ENCODE measurements at regions not wholly inside any gene's neighbourhood (a gene's known extent, or its start where the extent isn't known, plus 50 kb on each side); places are given as distances from the start of the nearest gene placed in this dataset.

GRCh38 chr6:119453242-119454200 lies 104.0 kb upstream of the MAN1A1 start:
- no peaks in the 10 kb centered on the region; a peak in 1 of 5 replicates for H3K4me1 ChIP-seq (replicated peaks in 1 of 2; ENCODE audit: control insufficient read depth in 2 of 2, insufficient read depth in 2 of 2, low read length in 2 of 2)
- POLR2A ChIA-PET, result interaction anchor here (0.6 to 1.1 kb wide), 2 partner anchors 9 to 193 kb away, joined by 3 to 4 read pairs; no protein-coding TSS in a partner anchor
- peak overlapping the region; percentile 28; the same call in 1 of the 2 replicates for H2AFZ ChIP-seq (ENCODE audit: low read depth, low read length)
- no peaks in the 10 kb centered on the region for H4K20me1 ChIP-seq (replicated peaks; ENCODE audit: control insufficient read depth, insufficient read depth, low read length)
- TF ChIP-seq ZNF316 (IDR thresholded peaks at IDR 0.05) (0 out of 2 replicates have a peak, but pooled peaks have one; percentile 1), DNMT1 (IDR thresholded peaks at IDR 0.05) (no peak)
- no peaks in the 10 kb centered on the region for H3K79me2 ChIP-seq (ENCODE audit: control insufficient read depth, insufficient read depth, low read length)
- intact Hi-C loops (cut with micrococcal nuclease), result no loop called here
- H3K36me3 ChIP-seq (ENCODE audit: control insufficient read depth, insufficient read depth, low read length), result no peaks in the 10 kb centered on the region
- no peaks in the 10 kb centered on the region for H3K9me1 ChIP-seq (ENCODE audit: control insufficient read depth, insufficient read depth, low read length)
- no peak overlapping the region for H3K9ac ChIP-seq (ENCODE audit: insufficient read depth in 1 of 2, low read depth in 2 of 2, low read length in 2 of 2)
- ATAC-seq (no peak; the same call in 2 of the 3 replicates), FAIRE-seq (no peak), DNase-seq (ENCODE audit: extremely low read depth in 1 of 4, low spot score in 3 of 4) (no peak)
- H3K4me3 ChIP-seq, result no peak overlapping the region
- no peaks in the 10 kb centered on the region for H3K9me3 ChIP-seq (replicated peaks; ENCODE audit: control insufficient read depth, insufficient read depth, low read depth, low read length)
- in situ Hi-C loops (cut with MboI), result no loop called here
- 46% methylated on average over 6 of the region's 6 CpGs for WGBS (ENCODE audit: insufficient coverage, low coverage, missing lambda C conversion rate)
- H3K4me2 ChIP-seq (ENCODE audit: insufficient read depth, low read length), result no peak overlapping the region
- H3K27me3 ChIP-seq (ENCODE audit: control insufficient read depth in 2 of 2, insufficient read depth in 2 of 2, low read length in 2 of 2), result no peaks in the 10 kb centered on the region
- CTCF ChIA-PET (ENCODE audit: low intra/inter-chr PET ratio), result no interaction called here
- H3K27ac ChIP-seq (ENCODE audit: extremely low read depth, low read depth, low read length), result no peak overlapping the region
- BruUV-seq (replicated peaks), result no TSS peak

- Histone ChIP-seq H3K4me3 (no peak overlapping the region), H4K20me1 (replicated peaks; ENCODE audit: control insufficient read depth, insufficient read depth, low read length) (no peaks in the 10 kb centered on the region), H3K27ac (ENCODE audit: extremely low read depth, low read depth, low read length) (no peak overlapping the region), H3K9me1 (ENCODE audit: control insufficient read depth, insufficient read depth, low read length) (no peaks in the 10 kb centered on the region), H3K27me3 (ENCODE audit: control insufficient read depth in 2 of 2, insufficient read depth in 2 of 2, low read length in 2 of 2) (no peaks in the 10 kb centered on the region), H3K79me2 (ENCODE audit: control insufficient read depth, insufficient read depth, low read length) (no peaks in the 10 kb centered on the region), H3K9ac (ENCODE audit: insufficient read depth in 1 of 2, low read depth in 2 of 2, low read length in 2 of 2) (no peak overlapping the region), H3K4me1 (replicated peaks in 1 of 2; ENCODE audit: control insufficient read depth in 2 of 2, insufficient read depth in 2 of 2, low read length in 2 of 2) (peaks cover 0 to 23% of the 10 kb centered on the region in 2 experiments; a peak in 2 of 5 replicates), H3K4me2 (ENCODE audit: insufficient read depth, low read length) (no peak overlapping the region), H3K36me3 (ENCODE audit: control insufficient read depth, insufficient read depth, low read length) (no peaks in the 10 kb centered on the region), H3K9me3 (replicated peaks; ENCODE audit: control insufficient read depth, insufficient read depth, low read depth, low read length) (no peaks in the 10 kb centered on the region), H2AFZ (ENCODE audit: low read depth, low read length) (no peak overlapping the region)
- ATAC-seq (no peak), DNase-seq (ENCODE audit: extremely low read depth in 1 of 4, low spot score in 3 of 4) (no peak), FAIRE-seq (no peak)
- in situ Hi-C loops (cut with MboI) (no loop called here), intact Hi-C loops (cut with micrococcal nuclease) (no loop called here)
- ChIA-PET CTCF (ENCODE audit: low intra/inter-chr PET ratio) (no interaction called here), POLR2A (interaction anchor here (0.9 to 2.7 kb wide), 2 partner anchors 8 to 13 kb away, joined by 4 to 8 read pairs; no protein-coding TSS in a partner anchor)
- no TSS peak for BruUV-seq (replicated peaks)
- 26% methylated on average over 6 of the region's 6 CpGs for WGBS (ENCODE audit: insufficient coverage, low coverage, missing lambda C conversion rate)
- TF ChIP-seq SIX5 (IDR thresholded peaks at IDR 0.05; ENCODE audit: borderline replicate concordance in 1 of 2, insufficient read depth in 1 of 2, low read depth in 1 of 2, low read length in 2 of 2) (no peak), KDM1A (IDR thresholded peaks at IDR 0.05) (0 out of 4 replicates have a peak, but pooled peaks of 1 of the 2 experiments have one; percentile 9)
Observed at GRCh38 chr6:119449331-119450156, 100.0 kb upstream of the MAN1A1 start.
